HG03558 (cell line): ENCODE measurements at regions not wholly inside any gene's neighbourhood (a gene's known extent, or its start where the extent isn't known, plus 50 kb on each side); places are given as distances from the start of the nearest gene placed in this dataset.

Experiments
- ATAC-seq: cut with Tn5 transposase; IDR thresholded peaks from one replicate; pipeline ENCODE4 v1.9.1; 2021; ENCODE audit warnings: moderate number of reproducible peaks; ENCODE audit not compliant: unreplicated experiment; ENCODE audit errors: extremely low read depth

DNA sequence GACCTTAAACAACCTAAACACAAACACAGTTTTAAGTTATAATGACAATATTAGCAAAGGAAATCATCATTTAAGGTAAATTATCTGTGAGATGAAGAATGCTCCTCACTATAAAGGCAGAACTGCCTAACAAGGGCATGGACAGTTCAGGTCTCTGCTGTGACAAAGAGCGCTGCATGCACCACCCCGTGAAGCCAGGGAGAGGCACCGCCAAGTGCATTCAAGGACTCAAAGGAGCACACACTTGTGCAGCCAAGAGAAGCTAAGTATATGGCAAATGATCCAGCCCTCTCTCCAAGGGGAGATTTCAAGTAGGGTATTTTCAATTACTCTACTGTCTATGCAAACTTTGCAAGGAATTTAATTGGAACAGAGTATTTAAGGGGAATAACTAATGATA is 126.0 kb downstream of the RAP2A start:
- no peak for ATAC-seq

DNA sequence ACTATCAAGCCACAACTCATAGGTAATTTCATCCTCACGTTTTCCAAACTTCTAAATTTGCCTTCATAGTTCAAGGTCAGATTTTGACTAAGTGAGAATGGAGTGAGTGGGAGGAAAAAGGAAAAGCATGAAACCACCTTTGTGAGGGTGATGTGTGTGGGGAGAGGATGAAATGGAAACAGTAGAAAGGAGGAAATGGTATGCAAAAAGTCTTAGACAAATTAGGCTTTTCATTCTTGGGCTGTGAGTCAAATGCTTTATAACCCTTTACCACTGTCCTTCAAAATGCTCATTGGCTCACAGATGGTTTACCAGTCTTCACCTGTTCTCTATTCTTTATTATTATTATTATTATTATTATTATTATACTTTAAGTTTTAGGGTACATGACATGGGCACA is 127.2 kb downstream of the RAP2A start:
- ATAC-seq: no peak

DNA sequence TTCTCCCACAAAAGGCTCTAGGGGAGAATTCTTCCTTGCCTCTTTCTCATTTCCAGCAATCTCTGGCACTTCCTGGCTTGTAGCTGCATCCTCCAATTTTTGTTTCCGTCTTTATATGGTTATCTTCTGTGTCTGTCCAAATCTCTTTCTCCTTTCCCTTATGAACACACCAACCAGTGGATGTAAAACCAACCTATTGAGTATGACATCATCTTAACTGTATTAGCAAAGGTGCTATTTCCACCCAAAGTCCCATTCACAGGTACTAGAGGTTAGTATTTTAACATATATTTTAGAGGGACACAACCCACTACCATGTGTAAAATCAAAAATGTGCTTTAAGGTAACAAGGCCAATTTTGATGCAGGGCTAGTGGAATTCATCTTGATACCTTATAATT is 129.0 kb downstream of the RAP2A start:
- no peak for ATAC-seq

DNA sequence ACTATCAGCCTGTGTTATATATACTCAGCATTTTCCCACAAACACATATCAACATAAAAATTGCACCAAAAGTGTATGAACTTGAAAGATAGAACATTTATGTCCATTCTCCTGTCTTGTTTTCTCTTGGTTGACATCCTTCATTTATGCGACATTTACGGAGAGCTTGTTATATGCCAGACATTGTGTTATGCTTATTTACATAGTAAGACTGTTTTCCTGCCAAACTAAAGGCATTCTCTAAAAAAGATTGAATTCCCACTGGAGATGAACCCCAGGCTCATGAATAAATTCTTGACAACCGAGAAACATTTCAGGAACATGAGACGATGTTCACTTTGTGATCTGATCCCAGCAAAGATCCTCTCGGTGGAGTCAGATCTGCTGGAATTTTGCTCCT is 131.0 kb downstream of the RAP2A start:
- ATAC-seq: no peak

DNA sequence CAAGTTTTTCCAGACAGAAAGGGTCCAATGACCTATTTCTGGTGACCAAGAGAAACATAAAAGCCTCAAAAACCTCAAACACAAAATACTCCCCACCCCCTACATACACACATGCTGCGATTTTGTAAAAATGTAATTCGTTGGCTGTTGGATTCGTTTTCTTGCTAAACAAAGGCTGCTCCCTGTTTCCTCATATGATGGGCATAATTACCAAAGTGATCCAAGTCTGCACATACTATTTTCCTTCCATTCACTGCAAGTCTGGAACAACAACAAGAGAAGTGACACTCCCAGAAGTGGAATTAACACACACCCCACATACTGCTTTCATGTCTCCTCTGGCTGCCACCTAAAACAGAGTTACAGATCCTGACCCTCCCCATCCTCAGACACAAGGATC is 131.9 kb downstream of the RAP2A start:
- ATAC-seq: no peak

DNA sequence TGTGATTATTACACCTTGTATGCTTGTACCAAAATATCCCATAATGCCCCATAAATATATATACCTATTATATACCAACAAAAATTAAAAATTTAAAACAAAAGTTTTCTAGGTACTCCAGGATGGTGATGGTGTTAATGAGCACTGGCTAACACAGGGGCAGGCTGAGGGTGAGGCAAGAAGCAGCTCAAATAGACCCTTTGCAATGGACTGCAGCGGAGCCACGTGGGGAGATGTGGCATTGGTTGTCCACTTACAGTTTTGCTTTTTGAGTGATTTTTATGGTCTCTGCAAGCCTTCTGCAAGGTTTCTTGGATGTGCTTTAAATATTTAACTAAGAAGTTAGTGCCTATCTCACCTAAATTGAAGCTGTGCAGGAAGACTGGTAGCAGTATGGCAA is 132.9 kb downstream of the RAP2A start:
- ATAC-seq: no peak

DNA sequence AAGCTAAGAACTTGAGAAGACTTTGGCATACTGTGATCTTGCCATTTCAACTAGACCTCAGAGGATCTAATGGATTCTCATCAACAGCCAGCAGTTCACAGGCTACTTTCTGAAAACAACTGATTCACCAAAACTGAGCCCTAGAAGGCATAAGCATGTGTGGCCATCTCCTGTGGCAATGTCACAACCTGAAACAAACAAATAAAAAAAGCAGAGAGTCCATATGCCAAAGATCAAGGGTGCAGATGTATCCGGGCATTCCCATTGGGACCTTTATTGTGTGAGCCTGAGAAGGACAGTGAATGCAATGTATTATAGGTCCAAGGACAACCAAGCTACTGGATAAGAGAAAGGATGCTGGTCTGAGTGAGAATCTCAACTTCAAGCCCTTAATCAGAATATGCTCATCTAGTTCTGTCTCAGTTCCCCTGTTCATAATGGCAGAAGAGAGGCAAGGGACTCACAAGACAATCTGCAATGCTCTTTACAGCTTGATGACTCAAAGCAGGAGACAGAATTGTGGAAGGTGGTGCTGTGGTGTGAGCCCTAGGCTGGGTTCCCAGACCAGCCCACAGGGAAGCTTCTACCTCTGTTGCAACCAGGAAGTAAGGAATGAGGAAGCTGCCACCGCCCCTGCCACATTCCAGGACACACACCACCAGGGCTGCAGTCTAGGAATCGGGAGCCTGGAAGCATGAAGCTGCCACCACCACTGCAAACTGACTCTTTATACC is 133.7 kb downstream of the RAP2A start:
- peak; percentile 96 for ATAC-seq

DNA sequence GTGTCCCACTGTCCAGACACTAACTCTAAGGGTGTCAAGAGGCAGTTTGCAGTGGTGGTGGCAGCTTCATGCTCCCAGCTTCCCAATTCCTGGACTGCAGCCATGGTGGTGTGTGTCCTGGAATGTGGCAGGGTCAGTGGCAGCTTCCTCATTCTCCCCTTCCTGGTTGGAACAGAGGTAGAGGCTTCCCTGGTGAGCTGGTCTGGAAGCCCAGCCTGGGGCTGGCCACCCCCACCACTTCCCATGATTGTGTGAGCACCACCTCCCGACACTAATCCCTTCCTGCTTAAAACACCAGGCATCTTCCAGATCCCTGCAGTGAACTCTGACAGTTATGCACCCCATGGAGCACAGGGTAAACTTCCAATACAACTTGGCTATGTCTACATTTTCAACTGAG is 134.9 kb downstream of the RAP2A start:
- ATAC-seq: no peak

DNA sequence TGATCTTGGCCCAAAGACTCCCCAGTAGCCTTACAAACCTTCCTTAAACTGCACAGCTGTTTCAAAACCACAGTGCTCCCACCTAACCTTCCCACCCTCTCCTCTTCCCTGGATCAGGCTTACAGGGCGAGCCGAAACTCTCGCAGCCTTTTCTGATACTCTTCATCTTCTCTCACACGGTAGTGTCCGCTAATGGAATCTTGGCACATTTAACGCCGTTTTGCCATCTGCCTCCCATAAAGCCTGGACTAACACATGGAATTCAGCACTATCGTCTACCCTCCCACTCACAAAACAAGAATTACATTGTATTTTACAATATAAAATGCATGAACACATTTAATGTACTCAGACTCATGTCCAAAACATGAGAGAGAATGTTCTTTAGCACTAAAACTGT is 135.9 kb downstream of the RAP2A start:
- no peak for ATAC-seq

DNA sequence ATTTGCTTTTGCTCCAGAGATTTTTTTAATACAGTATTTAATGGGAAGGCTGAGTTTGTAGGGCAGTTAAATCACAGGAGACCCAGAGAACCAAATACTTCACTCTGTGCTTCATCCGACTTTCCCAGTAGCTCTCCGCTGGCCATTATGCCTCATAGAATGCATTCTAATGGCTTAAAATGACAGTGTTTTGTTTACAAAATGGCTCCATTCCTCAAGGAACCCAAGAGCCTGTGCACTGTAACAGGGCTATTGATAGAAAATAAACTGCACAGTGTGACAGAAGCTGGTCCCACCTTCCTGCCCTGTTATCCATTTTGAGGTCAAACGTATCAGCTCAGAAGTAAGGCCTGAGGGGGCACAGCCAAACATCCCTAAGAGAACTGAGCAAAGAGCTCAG is 136.5 kb downstream of the RAP2A start:
- ATAC-seq: no peak

DNA sequence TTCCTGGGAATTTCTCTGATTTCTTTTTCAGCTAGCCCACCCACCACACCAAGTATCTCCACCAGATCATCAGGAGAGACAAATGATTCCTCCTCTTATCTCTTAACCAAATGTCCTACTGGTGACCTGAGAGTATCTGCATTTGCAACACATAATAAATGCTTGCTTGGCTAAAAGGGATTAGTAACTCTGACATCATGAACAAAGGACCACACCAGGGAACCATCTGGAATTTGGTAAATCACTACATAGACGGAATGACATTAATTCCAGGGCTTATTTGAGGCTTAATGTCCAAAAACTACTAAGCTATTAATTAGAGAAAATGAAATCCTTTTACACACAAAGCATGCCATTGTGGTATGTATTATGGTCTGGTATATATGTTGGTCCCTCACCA is 139.0 kb downstream of the RAP2A start:
- no peak for ATAC-seq

DNA sequence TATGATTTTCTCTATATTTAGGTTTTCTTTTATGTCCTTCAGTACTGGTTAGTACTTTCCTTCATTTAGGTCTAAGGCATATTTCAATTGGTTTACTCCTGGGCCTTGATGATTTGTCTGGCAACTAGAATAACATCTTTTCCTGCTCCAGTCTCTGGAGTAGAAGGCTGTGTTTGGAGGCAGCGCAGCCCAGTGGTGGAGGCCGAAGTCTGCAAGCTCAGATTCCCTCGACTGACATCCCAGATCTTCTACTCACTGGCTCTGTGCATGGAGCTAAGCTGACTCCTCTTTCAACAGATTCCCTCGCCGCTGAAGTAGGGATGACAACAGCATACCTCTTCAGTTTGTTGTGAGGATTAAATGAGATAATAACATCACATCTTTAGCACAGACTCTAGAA is 141.0 kb downstream of the RAP2A start:
- no peak for ATAC-seq

DNA sequence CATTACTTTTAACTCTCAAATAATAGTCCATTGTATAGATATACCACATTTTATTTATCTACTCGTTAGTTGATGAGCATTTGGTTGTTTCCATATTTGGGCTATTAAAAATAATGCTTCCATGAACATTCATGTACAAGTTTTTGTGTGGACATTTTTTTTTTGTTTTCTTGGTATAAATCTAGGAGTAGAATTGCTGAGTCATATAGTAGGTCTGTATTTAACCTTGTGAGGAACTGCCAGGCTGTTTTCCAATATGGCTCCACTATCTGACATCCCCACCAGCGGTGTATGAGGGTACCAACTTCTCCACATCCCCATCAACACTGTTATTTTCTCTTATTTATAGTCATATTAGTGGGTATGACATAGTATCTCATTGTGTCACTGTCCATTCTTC is 143.1 kb downstream of the RAP2A start:
- no peak for ATAC-seq

DNA sequence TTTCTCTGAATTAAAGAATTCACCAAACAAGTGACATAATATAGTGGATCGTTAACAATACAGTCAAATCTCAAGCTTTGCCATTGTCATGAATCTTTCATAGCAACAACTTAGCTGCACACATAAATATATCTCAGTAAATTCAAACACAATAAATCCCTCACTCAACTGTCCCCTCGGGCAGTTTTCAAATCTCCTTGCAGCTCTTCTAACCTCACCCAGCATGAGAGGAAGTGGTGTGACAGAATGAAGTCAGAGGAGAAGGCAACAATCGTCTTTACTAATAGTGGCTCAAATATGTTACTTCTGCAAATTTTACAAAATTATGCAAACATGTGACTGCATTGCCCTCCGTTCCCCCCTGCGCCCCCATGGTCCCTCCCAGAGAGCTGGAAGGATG is 148.2 kb downstream of the RAP2A start:
- no peak for ATAC-seq

DNA sequence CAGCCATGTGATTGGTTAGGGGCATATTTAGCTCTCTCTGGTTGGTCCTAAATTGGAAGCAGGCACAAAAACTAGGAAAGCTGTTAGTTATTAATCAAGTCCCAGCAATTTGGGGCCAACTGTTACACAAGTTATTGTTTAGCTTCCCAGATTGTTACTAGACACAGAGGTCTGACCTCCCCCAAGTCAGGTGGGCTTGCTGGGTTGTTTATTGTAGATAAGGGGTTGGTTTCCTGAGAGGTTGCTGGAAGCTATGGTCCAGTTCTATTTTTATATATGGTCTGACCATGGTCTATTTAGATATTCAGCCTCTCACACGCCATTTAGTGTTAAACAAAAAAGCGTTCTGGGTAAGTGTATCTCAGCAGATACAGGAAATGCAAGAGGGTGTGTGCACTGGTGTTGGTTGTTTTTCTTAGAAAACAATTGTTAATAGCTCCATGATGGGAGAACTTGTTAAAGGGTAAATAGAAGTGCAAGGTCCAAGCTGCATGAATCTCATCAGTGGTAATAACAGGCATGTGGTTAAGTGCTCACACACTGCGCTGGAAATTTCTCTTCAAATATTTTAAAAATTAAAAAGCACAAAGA is 150.0 kb downstream of the RAP2A start:
- no peak for ATAC-seq

DNA sequence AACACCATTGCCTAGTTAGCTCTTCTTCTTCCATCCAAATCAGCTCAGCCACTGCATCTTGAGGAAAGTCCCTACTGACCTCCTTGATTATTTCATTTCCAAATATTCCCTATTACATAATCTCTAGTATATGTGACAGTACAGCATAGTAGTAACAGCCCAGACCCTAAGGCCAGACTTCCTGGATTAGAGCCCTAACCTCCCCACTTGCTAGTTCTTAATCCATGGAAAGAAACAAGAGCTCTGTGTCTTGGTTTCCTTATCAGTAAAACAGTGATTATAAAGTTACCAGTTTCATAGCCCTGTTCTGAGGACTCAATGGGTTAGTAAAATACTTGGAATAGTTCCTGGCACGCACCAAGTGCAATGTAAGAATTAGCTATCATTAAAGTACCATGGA is 153.0 kb downstream of the RAP2A start:
- no peak for ATAC-seq

DNA sequence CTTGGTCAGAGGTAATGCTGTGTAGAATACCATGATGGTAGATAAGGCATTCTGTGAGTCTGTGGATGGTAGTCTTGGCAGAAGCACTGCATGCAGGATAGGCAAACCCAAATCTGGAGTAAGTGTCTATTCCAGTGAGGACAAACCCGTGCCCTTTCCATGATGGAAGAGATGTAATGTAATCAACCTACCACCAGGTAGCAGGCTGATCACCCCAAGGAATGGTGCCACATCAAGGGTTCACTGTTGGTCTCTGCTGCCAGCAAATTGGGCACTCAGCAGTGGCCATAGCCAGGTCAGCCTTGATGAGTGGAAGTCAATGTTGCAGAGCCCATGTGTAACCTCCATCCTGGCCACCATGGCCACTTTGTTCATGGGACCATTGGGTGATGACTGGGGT is 155.0 kb downstream of the RAP2A start:
- ATAC-seq: no peak

DNA sequence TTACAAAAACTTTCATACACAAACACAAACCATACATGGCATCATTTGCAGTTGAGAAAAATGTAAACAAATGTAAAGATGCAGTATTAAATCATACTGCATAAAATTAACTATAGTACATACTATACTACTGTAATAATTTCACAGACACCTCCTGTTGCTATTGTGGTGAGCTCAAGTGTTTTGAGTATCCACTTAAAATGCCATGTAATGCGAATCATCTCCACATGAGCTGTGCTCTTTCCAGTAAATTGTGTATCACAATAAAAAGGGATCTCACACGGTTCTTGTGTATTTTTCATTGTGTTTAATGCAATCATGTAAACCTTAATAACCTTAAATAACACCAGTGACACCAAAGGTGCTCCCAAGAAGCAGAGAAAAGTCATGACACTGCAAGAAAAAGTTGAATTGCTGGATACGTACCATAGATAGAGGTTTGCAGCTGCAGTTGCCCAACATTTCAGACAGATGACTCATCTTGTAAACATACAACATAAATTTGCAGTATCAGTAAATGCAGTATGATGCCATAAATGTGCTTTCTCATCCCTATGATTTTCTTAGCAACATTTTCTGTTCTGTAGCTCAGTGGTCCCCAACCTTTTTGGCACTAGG is 166.6 kb downstream of the RAP2A start:
- no peak for ATAC-seq

DNA sequence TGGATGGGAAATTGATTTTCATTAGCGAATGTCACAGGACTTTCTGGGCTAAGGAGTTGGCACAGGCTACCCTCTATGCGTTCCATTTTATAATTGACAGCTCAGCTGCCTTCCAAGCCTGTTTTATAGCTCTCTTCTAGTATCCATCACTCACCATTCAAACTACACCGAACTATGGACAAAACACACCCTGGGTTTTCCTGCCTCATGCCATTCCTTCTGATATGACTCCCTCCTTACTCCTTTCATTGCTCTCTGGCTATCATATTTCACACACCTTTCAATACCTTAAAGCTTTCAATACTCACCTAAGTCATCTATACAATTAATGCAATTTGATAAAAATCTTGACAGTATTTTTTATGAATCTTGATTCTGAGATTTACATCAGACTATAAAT is 181.3 kb downstream of the RAP2A start:
- no peak for ATAC-seq

DNA sequence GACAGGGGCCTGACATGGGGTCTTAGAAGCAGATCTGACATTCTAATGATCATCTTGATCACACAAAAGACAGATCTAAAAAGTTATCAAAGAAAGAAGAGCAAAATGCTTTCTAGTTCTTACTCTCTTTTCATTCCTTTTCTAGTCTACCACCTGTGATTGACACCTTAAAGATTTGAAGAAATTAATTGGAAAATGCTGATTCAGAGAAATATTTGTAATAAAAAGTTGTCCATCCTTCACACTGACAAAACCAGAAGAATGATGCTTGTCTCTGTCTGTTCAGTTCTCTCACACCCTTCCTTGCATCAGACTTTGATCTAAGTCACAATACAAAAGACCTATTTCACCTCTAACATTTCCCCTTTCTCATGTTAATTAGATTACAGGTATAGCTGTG is 182.4 kb downstream of the RAP2A start:
- no peak for ATAC-seq

DNA sequence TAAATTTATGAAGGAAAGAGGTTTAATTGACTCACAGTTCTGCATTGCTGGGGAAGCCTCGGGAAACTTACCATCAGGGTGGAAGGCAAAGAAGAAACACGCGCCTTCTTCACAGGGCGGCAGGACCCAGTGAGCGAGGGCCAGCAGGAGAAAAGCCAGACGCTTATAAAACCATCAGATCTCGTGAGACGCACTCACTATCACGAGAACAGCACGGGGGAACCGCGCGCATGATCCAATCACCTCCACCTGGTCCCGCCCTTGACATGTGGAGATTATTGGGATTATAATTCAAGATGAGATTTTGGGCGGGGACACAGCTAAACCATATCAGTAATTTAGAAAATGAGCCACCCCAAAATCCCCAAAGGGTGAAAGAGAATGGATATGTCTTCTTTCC is 187.1 kb downstream of the RAP2A start:
- no peak for ATAC-seq

DNA sequence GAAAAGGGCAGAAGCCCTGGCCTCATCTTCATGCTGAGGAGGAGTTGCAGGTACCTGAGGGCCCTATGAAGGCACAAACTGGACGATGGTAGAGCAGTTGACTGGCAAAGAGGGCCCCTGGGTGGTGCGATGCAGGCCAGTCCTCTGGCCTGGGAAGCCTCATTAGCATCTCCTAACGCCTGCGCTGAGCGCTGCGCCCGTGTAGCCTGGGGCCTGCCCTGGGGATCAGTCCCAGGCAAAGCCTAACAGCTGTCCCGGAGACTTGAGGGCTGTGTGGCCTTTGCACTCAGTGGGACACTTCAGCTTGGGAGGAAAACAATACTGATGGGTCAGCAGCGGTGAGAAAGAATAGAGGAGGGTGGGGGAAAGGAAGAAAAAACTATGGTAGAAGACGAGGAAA is 187.7 kb downstream of the RAP2A start:
- no peak for ATAC-seq
